Stimulated activated CD8-positive, alpha-beta memory T cell treated with anti-CD3 and anti-CD28 coated beads, Interleukin-12 subunit alpha, Interleukin-12 subunit beta, amount 100 ng/mL, for 24 hours (primary cell): ENCODE measurements at regions not wholly inside any gene's neighbourhood (a gene's known extent, or its start where the extent isn't known, plus 50 kb on each side); places are given as distances from the start of the nearest gene placed in this dataset.

Source experiments
- DNase-seq: peaks from one replicate; pipeline ENCODE4 v3.0.0-alpha.2; 2020; ENCODE audit errors: extremely low read depth

DNA sequence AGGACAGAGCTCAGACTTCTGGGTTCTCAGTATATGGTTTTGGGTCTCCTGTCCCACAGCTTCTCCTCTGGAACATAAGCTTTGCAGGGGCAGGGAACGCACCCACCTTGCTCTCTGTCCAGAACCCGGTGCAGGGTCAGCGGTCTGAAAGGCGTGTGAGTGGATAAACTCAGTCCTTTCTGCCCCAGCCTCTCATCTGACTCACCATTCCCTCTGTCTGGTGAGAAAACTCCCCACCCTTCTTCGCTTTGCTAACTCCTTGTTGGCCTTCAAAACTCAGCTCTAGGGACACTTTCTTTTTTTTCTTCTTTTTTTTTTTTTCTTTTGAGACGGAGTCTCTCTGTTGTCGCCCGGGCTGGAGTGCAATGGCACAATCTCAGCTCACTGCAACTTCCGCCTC, 68.9 kb upstream of the NUP50 start:
- DNase-seq, result no peak

- no peak for DNase-seq
These were observed 67.3 kb upstream of the NUP50 start for GRCh38 chr22:45096256-45096907.

GRCh38 chr22:45097061-45097460, 66.7 kb upstream of the NUP50 start:
- no peak for DNase-seq

- DNase-seq, result no peak
These were observed 65.7 kb upstream of the NUP50 start for GRCh38 chr22:45098056-45098455.

- DNase-seq, result no peak
These were observed 63.8 kb upstream of the NUP50 start for GRCh38 chr22:45099961-45100360.

GRCh38 chr22:45101515-45102227, 62.1 kb upstream of the NUP50 start:
- DNase-seq, result no peak

DNA sequence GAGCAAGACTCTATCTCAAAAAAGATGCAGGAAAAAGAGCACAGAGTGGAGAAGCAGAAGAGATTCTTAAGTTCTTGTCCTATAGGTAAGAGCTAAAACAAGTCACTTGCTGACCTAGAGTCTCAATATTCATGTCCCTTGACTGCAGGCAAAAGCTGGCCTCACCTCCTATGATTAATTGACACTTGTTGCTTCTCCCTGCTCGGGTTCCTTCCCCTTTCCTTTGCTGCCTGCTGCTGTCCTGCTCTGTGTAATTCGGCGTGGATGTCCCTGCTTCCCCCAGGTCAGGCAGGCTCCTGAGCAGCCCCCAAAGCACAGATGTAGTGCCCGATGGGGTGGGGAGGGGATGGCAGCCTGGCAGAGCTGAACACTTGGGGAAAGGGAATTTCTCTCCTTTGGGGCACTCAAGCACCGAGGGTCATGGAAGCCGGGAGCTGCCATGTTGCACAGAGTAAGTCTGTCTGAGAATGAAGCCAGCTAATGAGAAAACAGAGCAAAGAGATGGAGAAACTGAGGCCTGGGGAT, 60.8 kb upstream of the NUP50 start:
- no peak for DNase-seq

- no peak for DNase-seq
These were observed 60.0 kb upstream of the NUP50 start for GRCh38 chr22:45103756-45104155.

GRCh38 chr22:45104313-45104712, 59.4 kb upstream of the NUP50 start:
- DNase-seq, result no peak

GRCh38 chr22:45105281-45105702, 58.4 kb upstream of the NUP50 start:
- no peak for DNase-seq

DNA sequence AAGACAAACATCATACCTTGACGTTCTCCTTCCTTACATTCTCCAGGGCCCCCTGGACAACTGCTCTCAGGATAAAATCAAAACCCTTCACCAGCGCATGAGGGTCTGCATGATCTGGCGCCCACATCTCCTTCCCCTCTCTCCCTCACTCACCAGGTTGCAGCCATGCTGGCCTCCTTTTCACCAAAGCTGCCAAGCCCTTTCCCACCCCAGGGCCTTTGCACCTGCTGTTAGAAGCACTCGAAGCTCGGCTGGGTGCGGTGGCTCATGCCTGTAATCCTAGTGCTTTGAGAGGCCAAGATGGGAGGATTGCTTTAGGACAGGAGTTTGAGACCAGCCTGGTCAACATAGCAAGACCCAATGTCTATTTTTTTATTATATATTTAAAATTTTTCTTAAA, 56.1 kb upstream of the NUP50 start:
- DNase-seq, result no peak

- no peak for DNase-seq
These were observed 51.4 kb upstream of the NUP50 start for GRCh38 chr22:45112136-45112879.
